ENCODE measurements at regions not wholly inside any gene's neighbourhood (a gene's known extent, or its start where the extent isn't known, plus 50 kb on each side); places are given as distances from the start of the nearest gene placed in this dataset.

DNA sequence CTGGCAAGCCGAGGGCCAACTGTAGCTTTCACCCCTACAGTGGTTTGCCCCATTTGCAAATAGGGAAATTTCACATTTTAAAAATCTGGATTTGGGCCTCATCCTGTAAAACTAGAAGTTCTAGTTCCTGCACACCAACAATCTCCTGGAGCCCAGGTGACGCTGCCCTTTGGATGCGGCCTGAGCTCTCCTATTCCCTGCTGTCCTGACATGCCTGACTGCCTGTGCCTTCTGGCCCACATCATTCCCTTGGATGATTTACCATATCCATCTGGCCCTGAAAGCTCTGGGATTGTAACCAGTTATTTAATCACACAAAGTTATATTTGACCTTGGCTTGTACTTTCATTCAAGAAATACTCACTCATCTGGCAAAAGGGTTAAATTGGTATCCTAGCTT lies 272.3 kb downstream of the ARRDC4 start:
- H3K9me3 ChIP-seq, result no peaks in the 10 kb centered on the region
- CTCF ChIA-PET, result no interaction called here
- Mint-ChIP-seq H3K4me3 (ENCODE audit: unreplicated experiment) (no peak overlapping the region), H3K36me3 (ENCODE audit: insufficient read depth, unreplicated experiment) (no peaks in the 10 kb centered on the region), H3K9me3 (ENCODE audit: unreplicated experiment) (no peaks in the 10 kb centered on the region), H3K27me3 (ENCODE audit: insufficient read depth, unreplicated experiment) (peaks cover 8% of the 10 kb centered on the region), H3K27ac (ENCODE audit: unreplicated experiment) (no peak overlapping the region), H3K4me1 (ENCODE audit: low read depth, unreplicated experiment) (no peaks in the 10 kb centered on the region)
- DNase-seq, result no peak
- intact Hi-C loops (cut with micrococcal nuclease; ENCODE audit: unreplicated experiment), result no loop called here
- POLR2A ChIA-PET, result no interaction called here
- H3K4me1 ChIP-seq, result no peaks in the 10 kb centered on the region
- H3K4me3 ChIP-seq (ENCODE audit: low read depth, low read length), result no peak overlapping the region
- TF ChIP-seq, protein P1, sequence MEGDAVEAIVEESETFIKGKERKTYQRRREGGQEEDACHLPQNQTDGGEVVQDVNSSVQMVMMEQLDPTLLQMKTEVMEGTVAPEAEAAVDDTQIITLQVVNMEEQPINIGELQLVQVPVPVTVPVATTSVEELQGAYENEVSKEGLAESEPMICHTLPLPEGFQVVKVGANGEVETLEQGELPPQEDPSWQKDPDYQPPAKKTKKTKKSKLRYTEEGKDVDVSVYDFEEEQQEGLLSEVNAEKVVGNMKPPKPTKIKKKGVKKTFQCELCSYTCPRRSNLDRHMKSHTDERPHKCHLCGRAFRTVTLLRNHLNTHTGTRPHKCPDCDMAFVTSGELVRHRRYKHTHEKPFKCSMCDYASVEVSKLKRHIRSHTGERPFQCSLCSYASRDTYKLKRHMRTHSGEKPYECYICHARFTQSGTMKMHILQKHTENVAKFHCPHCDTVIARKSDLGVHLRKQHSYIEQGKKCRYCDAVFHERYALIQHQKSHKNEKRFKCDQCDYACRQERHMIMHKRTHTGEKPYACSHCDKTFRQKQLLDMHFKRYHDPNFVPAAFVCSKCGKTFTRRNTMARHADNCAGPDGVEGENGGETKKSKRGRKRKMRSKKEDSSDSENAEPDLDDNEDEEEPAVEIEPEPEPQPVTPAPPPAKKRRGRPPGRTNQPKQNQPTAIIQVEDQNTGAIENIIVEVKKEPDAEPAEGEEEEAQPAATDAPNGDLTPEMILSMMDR (IDR thresholded peaks at IDR 0.05; ENCODE audit: insufficient read depth in 1 of 2, low read depth in 1 of 2, low read length in 1 of 2, severe bottlenecking in 1 of 2, unreplicated experiment in 1 of 2), result no peak
- no peaks in the 10 kb centered on the region for H3K27me3 ChIP-seq (replicated peaks; ENCODE audit: control insufficient read depth, insufficient read depth, low read length)
- no peaks in the 10 kb centered on the region for H3K36me3 ChIP-seq (ENCODE audit: control insufficient read depth, insufficient read depth, low read length)
- no TSS peak for BruUV-seq (replicated peaks)

DNA sequence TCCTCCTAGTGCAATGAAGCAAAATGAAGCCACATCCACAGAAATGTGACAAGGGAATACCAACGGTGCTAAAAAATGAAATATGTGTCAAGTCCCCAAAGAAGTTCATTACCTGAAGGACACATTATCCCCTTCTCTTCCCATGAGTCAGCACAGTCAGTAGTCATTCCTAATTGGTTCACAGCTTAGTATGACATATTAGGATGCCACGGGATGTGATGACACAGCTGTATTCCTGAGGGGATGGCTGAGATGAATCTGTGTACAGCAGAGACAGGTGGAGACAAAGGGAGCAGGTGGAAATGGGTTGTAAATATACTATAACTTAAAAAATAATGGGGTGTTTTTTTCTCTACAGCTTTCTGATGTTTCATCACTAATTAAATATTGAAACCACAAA lies 273.4 kb downstream of the ARRDC4 start:
- intact Hi-C loops (cut with micrococcal nuclease; ENCODE audit: unreplicated experiment), result no loop called here
- Histone ChIP-seq H3K4me3 (ENCODE audit: low read depth, low read length) (no peak overlapping the region), H3K9me3 (no peaks in the 10 kb centered on the region), H3K27me3 (replicated peaks; ENCODE audit: control insufficient read depth, insufficient read depth, low read length) (no peaks in the 10 kb centered on the region), H3K36me3 (ENCODE audit: control insufficient read depth, insufficient read depth, low read length) (no peaks in the 10 kb centered on the region), H3K4me1 (no peaks in the 10 kb centered on the region)
- Mint-ChIP-seq H3K4me1 (ENCODE audit: low read depth, unreplicated experiment) (no peaks in the 10 kb centered on the region), H3K4me3 (ENCODE audit: unreplicated experiment) (no peak overlapping the region), H3K36me3 (ENCODE audit: insufficient read depth, unreplicated experiment) (no peaks in the 10 kb centered on the region), H3K9me3 (ENCODE audit: unreplicated experiment) (no peaks in the 10 kb centered on the region), H3K27ac (ENCODE audit: unreplicated experiment) (no peak overlapping the region), H3K27me3 (ENCODE audit: insufficient read depth, unreplicated experiment) (peaks cover 8% of the 10 kb centered on the region)
- ChIA-PET POLR2A (no interaction called here), CTCF (no interaction called here)
- BruUV-seq (replicated peaks), result no TSS peak
- TF ChIP-seq, protein P1 (IDR thresholded peaks at IDR 0.05; ENCODE audit: insufficient read depth in 1 of 2, low read depth in 1 of 2, low read length in 1 of 2, severe bottlenecking in 1 of 2, unreplicated experiment in 1 of 2), result no peak
- no peak for DNase-seq

DNA sequence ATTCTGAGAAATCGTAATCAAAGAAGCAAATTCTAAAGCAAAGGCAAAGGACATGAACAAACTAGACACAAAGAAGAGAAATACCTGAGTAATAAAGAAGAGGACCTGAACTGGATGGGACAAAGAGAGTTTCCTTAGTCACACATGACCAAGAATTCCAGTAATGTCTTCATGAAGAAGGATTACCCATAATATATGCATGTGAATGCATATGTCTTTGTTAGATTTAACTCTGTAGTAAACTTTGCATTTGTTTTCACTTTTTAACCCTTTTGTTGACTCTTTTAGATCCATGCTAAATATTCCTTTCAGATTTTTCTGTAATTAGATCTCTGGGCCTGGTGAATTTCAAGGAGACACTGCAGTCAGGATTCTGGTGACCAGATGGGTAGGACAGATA lies 279.8 kb downstream of the ARRDC4 start:
- Histone ChIP-seq H3K27me3 (replicated peaks; ENCODE audit: control insufficient read depth, insufficient read depth, low read length) (no peaks in the 10 kb centered on the region), H3K4me3 (ENCODE audit: low read depth, low read length) (no peak overlapping the region), H3K9me3 (no peaks in the 10 kb centered on the region), H3K36me3 (ENCODE audit: control insufficient read depth, insufficient read depth, low read length) (no peaks in the 10 kb centered on the region), H3K4me1 (no peaks in the 10 kb centered on the region)
- Mint-ChIP-seq H3K36me3 (ENCODE audit: insufficient read depth, unreplicated experiment) (no peaks in the 10 kb centered on the region), H3K9me3 (ENCODE audit: unreplicated experiment) (no peaks in the 10 kb centered on the region), H3K4me1 (ENCODE audit: low read depth, unreplicated experiment) (no peaks in the 10 kb centered on the region), H3K4me3 (ENCODE audit: unreplicated experiment) (no peak overlapping the region), H3K27me3 (ENCODE audit: insufficient read depth, unreplicated experiment) (peaks cover 9% of the 10 kb centered on the region), H3K27ac (ENCODE audit: unreplicated experiment) (no peak overlapping the region)
- intact Hi-C loops (cut with micrococcal nuclease; ENCODE audit: unreplicated experiment), result no loop called here
- POLR2A ChIA-PET, result no interaction called here
- TF ChIP-seq, protein P1 (IDR thresholded peaks at IDR 0.05; ENCODE audit: insufficient read depth in 1 of 2, low read depth in 1 of 2, low read length in 1 of 2, severe bottlenecking in 1 of 2, unreplicated experiment in 1 of 2), result no peak
- no TSS peak for BruUV-seq (replicated peaks)
- CTCF ChIA-PET, result no interaction called here
- DNase-seq, result no peak

All from Caco-2 (cell line).